GM21360 (cell line): ENCODE measurements at regions not wholly inside any gene's neighbourhood (a gene's known extent, or its start where the extent isn't known, plus 50 kb on each side); places are given as distances from the start of the nearest gene placed in this dataset.
A peak's percentile ranks its signal among the peaks of the same experiment; 100 is the strongest.

Source experiments
- ATAC-seq: cut with Tn5 transposase; IDR thresholded peaks from one replicate; pipeline ENCODE4 v1.9.1; 2021; ENCODE audit warnings: mild to moderate bottlenecking, moderate library complexity; ENCODE audit not compliant: unreplicated experiment

- no peak for ATAC-seq
Observed at GRCh38 chr11:26134481-26135355, 197.2 kb upstream of the ANO3 start.

GRCh38 chr11:26137651-26138050 is 194.3 kb upstream of the ANO3 start:
- no peak for ATAC-seq

GRCh38 chr11:26142891-26143290 is 189.0 kb upstream of the ANO3 start:
- no peak for ATAC-seq

GRCh38 chr11:26143566-26144290 is 188.2 kb upstream of the ANO3 start:
- ATAC-seq = no peak

GRCh38 chr11:26144291-26144690 is 187.6 kb upstream of the ANO3 start:
- ATAC-seq = no peak

- ATAC-seq = no peak
Observed at GRCh38 chr11:26144911-26145310, 187.0 kb upstream of the ANO3 start.

GRCh38 chr11:26149585-26149984 is 182.3 kb upstream of the ANO3 start:
- no peak for ATAC-seq

- no peak for ATAC-seq
Observed at GRCh38 chr11:26150031-26150430, 181.9 kb upstream of the ANO3 start.

- no peak for ATAC-seq
Observed at GRCh38 chr11:26158251-26158650, 173.7 kb upstream of the ANO3 start.

- ATAC-seq = no peak
Observed at GRCh38 chr11:26162291-26162690, 169.6 kb upstream of the ANO3 start.

GRCh38 chr11:26186389-26186788 is 145.5 kb upstream of the ANO3 start:
- no peak for ATAC-seq

- no peak for ATAC-seq
Observed at GRCh38 chr11:26187639-26188038, 144.3 kb upstream of the ANO3 start.

- ATAC-seq = no peak
Observed at GRCh38 chr11:26188554-26188953, 143.4 kb upstream of the ANO3 start.

GRCh38 chr11:26191193-26191592 is 140.7 kb upstream of the ANO3 start:
- peak; percentile 51 for ATAC-seq

- no peak for ATAC-seq
Observed at GRCh38 chr11:26193694-26194365, 138.1 kb upstream of the ANO3 start.

GRCh38 chr11:26194881-26195280 is 137.0 kb upstream of the ANO3 start:
- ATAC-seq = no peak

GRCh38 chr11:26198532-26199096 is 133.3 kb upstream of the ANO3 start:
- no peak for ATAC-seq

GRCh38 chr11:26199331-26200095 is 132.4 kb upstream of the ANO3 start:
- ATAC-seq = no peak

- no peak for ATAC-seq
Observed at GRCh38 chr11:26201411-26201810, 130.5 kb upstream of the ANO3 start.

- ATAC-seq = no peak
Observed at GRCh38 chr11:26202754-26203153, 129.2 kb upstream of the ANO3 start.

- ATAC-seq = no peak
Observed at GRCh38 chr11:26204101-26204500, 127.8 kb upstream of the ANO3 start.
